Esophagus muscularis mucosa (tissue), 3 donors: ENCODE measurements at regions not wholly inside any gene's neighbourhood (a gene's known extent, or its start where the extent isn't known, plus 50 kb on each side); places are given as distances from the start of the nearest gene placed in this dataset.

Experiments used
- CTCF ChIP-seq, 3 experiments: fragments of 200-600 bp in 2 of 3; fragments of 450-650 bp in 1 of 3; sonication (generic) in 2 of 3; IDR thresholded peaks; one replicate each; pipeline ENCODE4 v1.5.1; 2017 to 2019; ENCODE audit warnings: antibody characterized with exemption in 3 of 3, mild to moderate bottlenecking in 2 of 3, moderate library complexity in 1 of 3
- POLR2A ChIP-seq: fragments of 450-650 bp; IDR thresholded peaks from one replicate; pipeline ENCODE4 v1.6.1; 2017; ENCODE audit warnings: antibody characterized with exemption, moderate library complexity, mild to moderate bottlenecking, low read depth

- TF ChIP-seq POLR2A, result no peak
- TF ChIP-seq CTCF (IDR thresholded peaks at IDR 0.05), result no peak
Measured at GRCh38 chr7:24406789-24407299, 122.9 kb downstream of the NPY start.
